ENCODE measurements at regions not wholly inside any gene's neighbourhood (a gene's known extent, or its start where the extent isn't known, plus 50 kb on each side); places are given as distances from the start of the nearest gene placed in this dataset.

- H4K8ac ChIP-seq (ENCODE audit: low read depth in 2 of 2, low read length in 2 of 2), result no peak overlapping the region
- H2AK9ac ChIP-seq (replicated peaks; ENCODE audit: low read depth, low read length, poor library complexity), result no peak overlapping the region
- in situ Hi-C loops (cut with MboI; ENCODE audit: low sequenced_read_pairs), result no loop called here
- H3K4ac ChIP-seq (ENCODE audit: low read depth, low read length), result no peak overlapping the region; the same call in 1 of the 2 replicates
- H3K4me2 ChIP-seq (ENCODE audit: low read depth, low read length), result no peak overlapping the region
- no peaks in the 10 kb centered on the region; the same call in 1 of the 2 replicates for H3K4me1 ChIP-seq (ENCODE audit: control insufficient read depth, insufficient read depth, low read length)
- no peak overlapping the region for H3K9ac ChIP-seq (ENCODE audit: low read depth, low read length)
- peak overlapping the region; percentile 15; the same call in 1 of the 2 replicates for H3K14ac ChIP-seq (replicated peaks; ENCODE audit: low read depth, low read length)
- no peaks in the 10 kb centered on the region for H3K79me1 ChIP-seq (ENCODE audit: low read depth in 1 of 2, low read length in 2 of 2)
- H2AFZ ChIP-seq (replicated peaks; ENCODE audit: low read length, poor library complexity), result no peak overlapping the region
- H2AK5ac ChIP-seq (ENCODE audit: low read depth, low read length), result no peak overlapping the region
- H4K91ac ChIP-seq (ENCODE audit: insufficient read depth, low read depth, low read length), result no peak overlapping the region
- no peak overlapping the region for H3K27ac ChIP-seq (ENCODE audit: insufficient read depth, low read length)
- no peak overlapping the region for H2BK15ac ChIP-seq (ENCODE audit: low read depth, low read length)
- no peaks in the 10 kb centered on the region for H3K27me3 ChIP-seq (ENCODE audit: control insufficient read depth, insufficient read depth, low read length)
- dilution Hi-C loops (cut with HindIII; ENCODE audit: low sequenced_read_pairs, unreplicated experiment), result no loop called here
- no peak overlapping the region for H2BK5ac ChIP-seq (ENCODE audit: low read depth, low read length, poor library complexity, severe bottlenecking)
- H3K56ac ChIP-seq (ENCODE audit: extremely low read depth, insufficient read depth, low read length), result no peak overlapping the region
- WGBS, 2 experiments (ENCODE audit: extremely low coverage in 2 of 2, insufficient read length in 1 of 2), result 63% methylated on average over 2 of the region's 2 CpGs; no CpG with 5 or more reads in 1 of the 2 experiments
- TF ChIP-seq NFE2L2 (IDR thresholded peaks at IDR 0.05; ENCODE audit: low read depth, low read length) (no peak), USF2 (IDR thresholded peaks at IDR 0.05; ENCODE audit: low read depth, low read length) (no peak), RCOR1 (IDR thresholded peaks at IDR 0.05; ENCODE audit: insufficient replicate concordance, low read length) (no peak), RFX5 (IDR thresholded peaks at IDR 0.05; ENCODE audit: low read depth, low read length) (no peak), RAD21 (IDR thresholded peaks at IDR 0.05; ENCODE audit: low read length) (no peak), MAFK (IDR thresholded peaks at IDR 0.05; ENCODE audit: low read depth, low read length) (no peak), MAZ (IDR thresholded peaks at IDR 0.05; ENCODE audit: borderline replicate concordance, low read depth, low read length) (no peak)
- no peaks in the 10 kb centered on the region for H4K20me1 ChIP-seq (ENCODE audit: insufficient read depth, low read length)
- H4K5ac ChIP-seq (ENCODE audit: low read depth, low read length), result no peak overlapping the region
- H3K18ac ChIP-seq (ENCODE audit: low read depth, low read length), result no peak overlapping the region
- no peak for ATAC-seq (ENCODE audit: low read depth)
- intact Hi-C loops (cut with micrococcal nuclease), result no loop called here
- DNase-seq, result no peak
- CTCF ChIA-PET, result no interaction called here
- H2BK120ac ChIP-seq (ENCODE audit: low read depth, low read length), result no peak overlapping the region
- no peak overlapping the region for H3K23ac ChIP-seq (ENCODE audit: low read depth, low read length)
- no peaks in the 10 kb centered on the region for H3K36me3 ChIP-seq (ENCODE audit: control insufficient read depth, insufficient read depth, low read length)
- POLR2A ChIA-PET (ENCODE audit: unreplicated experiment), result no interaction called here
- no peak overlapping the region for H3K4me3 ChIP-seq (ENCODE audit: insufficient read depth, low read depth, low read length)
- H2BK20ac ChIP-seq (ENCODE audit: low read depth, low read length), result peak overlapping the region; percentile 36; the same call in 1 of the 2 replicates
- H3K9me3 ChIP-seq (ENCODE audit: control insufficient read depth, insufficient read depth, low read length), result no peaks in the 10 kb centered on the region
- BruUV-seq (replicated peaks), result no TSS peak
- H3K9me1 ChIP-seq (ENCODE audit: insufficient read depth, low read length), result 0 out of 2 replicates have a peak, but pooled peaks cover 2% of the 10 kb centered on the region
Measured at GRCh38 chr2:62642429-62643099, 62.9 kb upstream of the EHBP1 start.

Measured in IMR-90 (cell line).